ENCODE measurements at regions not wholly inside any gene's neighbourhood (a gene's known extent, or its start where the extent isn't known, plus 50 kb on each side); places are given as distances from the start of the nearest gene placed in this dataset.

- no peaks in the 10 kb centered on the region for H3K9me3 ChIP-seq
- no peak for DNase-seq
These were observed 959.7 kb upstream of the LCORL start for GRCh38 chr4:18981234-18981615.

GRCh38 chr4:18980516-18981233 lies 959.1 kb upstream of the LCORL start:
- H3K4me3 ChIP-seq = no peak overlapping the region
- H3K27me3 ChIP-seq (ENCODE audit: low read depth) = no peaks in the 10 kb centered on the region
- no peak for DNase-seq
- ATAC-seq = no peak
- no peak overlapping the region for H3K27ac ChIP-seq
- H3K36me3 ChIP-seq = no peaks in the 10 kb centered on the region
- intact Hi-C loops (cut with DNase I) = no loop called here
- H3K9me3 ChIP-seq = no peaks in the 10 kb centered on the region
- H3K4me1 ChIP-seq = no peaks in the 10 kb centered on the region
- no peak for TF ChIP-seq CTCF (IDR thresholded peaks at IDR 0.05)

More at GRCh38 chr4:18981234-18981615, 959.7 kb upstream of the LCORL start:
- Histone ChIP-seq H3K27ac (no peak overlapping the region), H3K27me3 (ENCODE audit: low read depth) (no peaks in the 10 kb centered on the region), H3K36me3 (no peaks in the 10 kb centered on the region), H3K4me1 (no peaks in the 10 kb centered on the region), H3K4me3 (no peak overlapping the region)
- no peak for ATAC-seq
- intact Hi-C loops (cut with DNase I) = no loop called here
- TF ChIP-seq CTCF (IDR thresholded peaks at IDR 0.05) = no peak

GRCh38 chr4:18976884-18977283 lies 955.3 kb upstream of the LCORL start:
- no peak for ATAC-seq
- H3K4me1 ChIP-seq = no peaks in the 10 kb centered on the region

GRCh38 chr4:18975916-18976808 lies 954.6 kb upstream of the LCORL start:
- Histone ChIP-seq H3K9me3 (no peaks in the 10 kb centered on the region), H3K4me1 (no peaks in the 10 kb centered on the region), H3K27me3 (ENCODE audit: low read depth) (no peaks in the 10 kb centered on the region), H3K27ac (no peak overlapping the region), H3K4me3 (no peak overlapping the region), H3K36me3 (no peaks in the 10 kb centered on the region)
- ATAC-seq (no peak), DNase-seq (no peak)
- no peak for TF ChIP-seq CTCF (IDR thresholded peaks at IDR 0.05)
- intact Hi-C loops (cut with DNase I) = no loop called here

More at GRCh38 chr4:18976884-18977283, 955.3 kb upstream of the LCORL start:
- DNase-seq = no peak
- Histone ChIP-seq H3K36me3 (no peaks in the 10 kb centered on the region), H3K4me3 (no peak overlapping the region), H3K9me3 (no peaks in the 10 kb centered on the region), H3K27ac (no peak overlapping the region), H3K27me3 (ENCODE audit: low read depth) (no peaks in the 10 kb centered on the region)
- TF ChIP-seq CTCF (IDR thresholded peaks at IDR 0.05) = no peak
- intact Hi-C loops (cut with DNase I) = no loop called here

- H3K4me1 ChIP-seq = no peaks in the 10 kb centered on the region
- ATAC-seq (no peak), DNase-seq (no peak)
- intact Hi-C loops (cut with DNase I) = no loop called here
- H3K27ac ChIP-seq = no peak overlapping the region
- H3K36me3 ChIP-seq = no peaks in the 10 kb centered on the region
- no peaks in the 10 kb centered on the region for H3K27me3 ChIP-seq (ENCODE audit: low read depth)
- TF ChIP-seq CTCF (IDR thresholded peaks at IDR 0.05) = no peak
- H3K4me3 ChIP-seq = no peak overlapping the region
- H3K9me3 ChIP-seq = no peaks in the 10 kb centered on the region
These were observed 951.7 kb upstream of the LCORL start for GRCh38 chr4:18973296-18973695.

Data from lower lobe of right lung (tissue), 2 donors.